ENCODE measurements at regions not wholly inside any gene's neighbourhood (a gene's known extent, or its start where the extent isn't known, plus 50 kb on each side); places are given as distances from the start of the nearest gene placed in this dataset.
"Not testable (repeated sequence)": the region's sequence is repeated elsewhere in the genome, so short reads cannot be mapped to it uniquely, and the experiment has no call there.

GRCh38 chr5:67935908-67936566 is 279.5 kb upstream of the PIK3R1 start:
- DNase-seq (ENCODE audit: low read depth), result no peak
- no peak for TF ChIP-seq CTCF (IDR thresholded peaks at IDR 0.05; ENCODE audit: insufficient read depth, low read length)
- H3K4me3 ChIP-seq (ENCODE audit: low read depth, low read length), result no peak overlapping the region

- DNase-seq (ENCODE audit: low read depth), result no peak
- H3K4me3 ChIP-seq (ENCODE audit: low read depth, low read length), result no peak overlapping the region
- no peak for TF ChIP-seq CTCF (IDR thresholded peaks at IDR 0.05; ENCODE audit: insufficient read depth, low read length)
Measured at GRCh38 chr5:67934976-67935375, 280.6 kb upstream of the PIK3R1 start.

- no peak overlapping the region for H3K4me3 ChIP-seq (ENCODE audit: low read depth, low read length)
- DNase-seq (ENCODE audit: low read depth), result no peak
- TF ChIP-seq CTCF (IDR thresholded peaks at IDR 0.05; ENCODE audit: insufficient read depth, low read length), result no peak
Measured at GRCh38 chr5:67925511-67925910, 290.0 kb upstream of the PIK3R1 start.

GRCh38 chr5:67921004-67921601 is 294.5 kb upstream of the PIK3R1 start:
- no peak for TF ChIP-seq CTCF (IDR thresholded peaks at IDR 0.05; ENCODE audit: insufficient read depth, low read length)
- H3K4me3 ChIP-seq (ENCODE audit: low read depth, low read length), result no peak overlapping the region
- DNase-seq (ENCODE audit: low read depth), result peak; percentile 15

DNA sequence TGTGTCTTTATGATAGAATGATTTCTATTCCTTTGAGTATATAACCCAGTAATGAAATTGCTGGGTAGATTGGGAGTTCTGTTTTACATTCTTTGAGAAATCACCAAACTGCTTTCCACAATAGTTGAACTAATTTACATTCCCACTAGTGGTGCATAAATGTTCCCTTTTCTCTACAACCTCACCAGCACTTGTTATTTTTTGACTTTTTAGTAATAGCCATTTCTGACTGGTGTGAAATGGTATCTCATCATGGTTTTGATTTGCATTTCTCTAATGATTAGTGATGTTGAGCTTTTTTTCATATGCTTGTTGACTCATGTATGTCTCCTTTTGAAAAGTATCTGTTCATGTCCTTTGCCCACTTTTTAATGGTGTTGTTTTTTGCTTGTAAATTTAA is 296.0 kb upstream of the PIK3R1 start:
- DNase-seq (ENCODE audit: low read depth); H3K4me3 ChIP-seq (ENCODE audit: low read depth, low read length): not testable (repeated sequence)

DNA sequence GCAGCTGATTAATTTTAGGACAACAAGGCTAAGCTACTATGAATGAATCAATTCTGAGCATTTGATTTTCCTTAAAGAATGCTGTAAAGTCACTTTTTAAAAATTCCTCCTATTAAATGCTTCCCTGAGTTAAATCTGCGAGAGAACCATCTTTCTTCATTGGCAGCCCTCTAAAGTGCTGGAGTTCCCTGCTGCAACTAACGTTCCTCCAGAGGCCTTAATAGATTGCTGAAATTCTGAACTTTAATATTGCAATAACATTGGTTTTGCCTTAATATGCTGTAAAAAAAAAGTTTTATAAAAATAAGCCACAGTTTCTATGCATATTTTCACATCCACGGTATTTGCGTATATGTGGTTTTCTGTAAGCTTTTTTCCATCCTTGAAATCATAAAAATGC is 298.0 kb upstream of the PIK3R1 start:
- no peak for DNase-seq (ENCODE audit: low read depth)
- TF ChIP-seq CTCF (IDR thresholded peaks at IDR 0.05; ENCODE audit: insufficient read depth, low read length), result no peak

GRCh38 chr5:67910546-67910945 is 305.0 kb upstream of the PIK3R1 start:
- DNase-seq (ENCODE audit: low read depth), result peak; percentile 6
- no peak overlapping the region for H3K4me3 ChIP-seq (ENCODE audit: low read depth, low read length)
- no peak for TF ChIP-seq CTCF (IDR thresholded peaks at IDR 0.05; ENCODE audit: insufficient read depth, low read length)

More for the DNA sequence above, 298.0 kb upstream of the PIK3R1 start:
- no peak overlapping the region for H3K4me3 ChIP-seq (ENCODE audit: low read depth, low read length)

Data from fibroblast of the aortic adventitia (primary cell).